Uterus (tissue), 3 donors: ENCODE measurements at regions not wholly inside any gene's neighbourhood (a gene's known extent, or its start where the extent isn't known, plus 50 kb on each side); places are given as distances from the start of the nearest gene placed in this dataset.
"Not testable (repeated sequence)": the region's sequence is repeated elsewhere in the genome, so short reads cannot be mapped to it uniquely, and the experiment has no call there.

Experiments
- DNase-seq, 2 donors: peaks; one replicate each; pipeline ENCODE4 v3.0.0-alpha.2; 2019 to 2020
- H3K27ac ChIP-seq, 2 donors: fragments of 200-600 bp; sonication (generic); 1 replicate in 1 of 2; 2 replicates in 1 of 2; pipeline ENCODE4 v1.5.1; 2016 to 2018
- H3K27me3 ChIP-seq, 2 donors: fragments of 200-600 bp; sonication (generic); one replicate each; pipeline ENCODE4 v1.5.1; 2018 to 2019; ENCODE audit warnings: control low read depth in 1 of 2
- H3K36me3 ChIP-seq, 2 donors: fragments of 200-600 bp; sonication (generic); one replicate each; pipeline ENCODE4 v1.5.1; 2019; ENCODE audit warnings: control low read depth in 1 of 2
- H3K4me1 ChIP-seq, 2 donors: fragments of 200-600 bp; sonication (generic); one replicate each; pipeline ENCODE4 v1.5.1; 2018 to 2019; ENCODE audit warnings: control low read depth in 1 of 2
- H3K4me3 ChIP-seq, 2 donors: fragments of 200-600 bp; sonication (generic); 1 replicate in 1 of 2; 2 replicates in 1 of 2; pipeline ENCODE4 v1.5.1; 2018 to 2019; ENCODE audit warnings: mild to moderate bottlenecking in 1 of 2
- H3K9me3 ChIP-seq, 2 donors: fragments of 200-600 bp; sonication (generic); one replicate each; pipeline ENCODE4 v1.5.1; 2019; ENCODE audit warnings: control low read depth in 1 of 2
- CTCF ChIP-seq, 4 experiments: fragments of 200-600 bp in 2 of 4; fragments of 450-650 bp in 2 of 4; sonication (generic) in 2 of 4; IDR thresholded peaks; one replicate each; pipeline ENCODE4 v1.5.1; 2016 to 2019; ENCODE audit warnings: antibody characterized with exemption in 4 of 4, mild to moderate bottlenecking in 2 of 4, moderate library complexity in 1 of 4
- POLR2A ChIP-seq, 2 donors: fragments of 450-650 bp; IDR thresholded peaks; one replicate each; pipeline ENCODE4 v1.6.1; 2016; ENCODE audit warnings: antibody characterized with exemption in 2 of 2, mild to moderate bottlenecking in 1 of 2, moderate library complexity in 1 of 2
- intact Hi-C: fragments of 100-400 bp; cut with DNase I; formaldehyde crosslinking; loops from one replicate; pipeline ENCODE4 v1.15.1; 2023; ENCODE audit warnings: low total_unique reads
- donor health status: DM: yes; HTN: yes; CAD: no.

GRCh38 chr6:154623391-154623790 lies 109.8 kb upstream of the SCAF8 start:
- Histone ChIP-seq H3K27me3 (no peaks in the 10 kb centered on the region), H3K36me3 (no peaks in the 10 kb centered on the region), H3K9me3 (no peaks in the 10 kb centered on the region), H3K4me3 (no peak overlapping the region), H3K27ac (no peak overlapping the region), H3K4me1 (no peaks in the 10 kb centered on the region)
- no peak for TF ChIP-seq CTCF (IDR thresholded peaks at IDR 0.05)
- no peak for TF ChIP-seq POLR2A (IDR thresholded peaks at IDR 0.05)
- DNase-seq = no peak
- intact Hi-C loops = no loop called here

DNA sequence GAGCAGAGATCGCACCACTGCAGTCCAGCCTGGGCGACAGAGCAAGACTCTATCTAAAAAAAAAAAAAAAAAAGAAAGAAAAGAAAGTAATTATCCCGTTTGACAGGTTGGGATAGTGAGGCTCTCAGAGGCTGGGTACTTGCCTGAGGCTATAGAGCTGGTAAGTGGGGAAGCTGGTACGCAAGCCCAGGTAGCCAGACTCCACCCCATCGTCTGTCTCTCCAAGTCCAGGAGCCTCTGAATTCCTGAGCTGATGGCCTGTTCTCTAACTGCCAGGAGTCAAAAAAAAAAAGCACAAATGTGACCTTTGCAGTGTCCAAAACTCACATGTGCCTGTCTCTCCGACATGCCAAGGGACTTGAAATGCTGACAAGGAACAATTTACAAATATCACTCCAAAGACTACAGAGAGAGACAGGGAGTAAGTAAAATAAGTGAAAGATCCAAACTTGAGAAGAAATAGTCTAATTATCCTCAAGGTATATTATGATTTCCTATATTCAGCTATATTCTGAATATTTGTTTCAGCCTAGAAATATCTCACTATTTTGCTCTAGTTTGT lies 109.1 kb upstream of the SCAF8 start:
- H3K27ac ChIP-seq = no peak overlapping the region
- no peaks in the 10 kb centered on the region for H3K4me1 ChIP-seq
- no peaks in the 10 kb centered on the region for H3K9me3 ChIP-seq
- H3K27me3 ChIP-seq = no peaks in the 10 kb centered on the region
- no peak for TF ChIP-seq POLR2A (IDR thresholded peaks at IDR 0.05)
- no peak for TF ChIP-seq CTCF (IDR thresholded peaks at IDR 0.05)
- no peak for DNase-seq
- no peak overlapping the region for H3K4me3 ChIP-seq
- H3K36me3 ChIP-seq = no peaks in the 10 kb centered on the region
- intact Hi-C loops = no loop called here

DNA sequence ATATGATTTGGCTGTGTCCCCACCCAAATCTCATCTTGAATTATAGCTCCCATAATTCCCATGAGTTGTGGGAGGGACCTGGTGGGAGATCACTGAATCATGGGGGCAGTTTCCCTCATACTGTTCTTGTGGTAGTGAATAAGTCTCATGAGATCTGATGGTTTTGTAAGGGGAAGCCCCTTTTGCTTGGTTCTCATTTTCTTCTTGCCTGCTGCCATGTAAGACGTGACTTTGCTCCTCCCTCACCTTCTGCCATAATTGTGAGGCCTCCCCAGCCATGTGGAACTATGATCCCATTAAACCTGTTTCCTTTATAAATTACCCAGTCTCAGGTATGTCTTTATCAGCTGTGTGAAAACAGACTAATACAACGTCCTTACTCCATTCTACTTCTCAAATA lies 108.5 kb upstream of the SCAF8 start:
- H3K4me1 ChIP-seq, intact Hi-C loops, H3K4me3 ChIP-seq, H3K9me3 ChIP-seq, H3K27me3 ChIP-seq, H3K36me3 ChIP-seq, H3K27ac ChIP-seq, DNase-seq: not testable (repeated sequence)

DNA sequence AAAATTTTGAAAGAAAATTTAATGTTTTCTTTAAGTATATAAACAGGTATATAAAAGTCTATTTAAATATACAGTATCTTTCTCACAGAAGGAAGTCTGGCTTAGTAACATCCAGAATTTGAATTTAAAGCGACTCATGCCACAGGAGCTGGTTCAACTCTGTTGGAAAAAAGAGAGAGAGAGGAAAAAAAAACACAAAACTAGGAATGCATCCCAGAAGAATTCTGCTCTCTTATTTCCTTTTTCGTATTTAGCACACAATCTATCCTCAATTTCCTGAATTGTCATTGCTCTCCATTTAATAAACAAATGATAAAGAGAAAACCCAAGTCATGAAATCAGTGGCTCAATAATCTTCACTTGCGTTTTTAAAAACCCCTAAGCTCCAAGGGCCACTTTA lies 107.5 kb upstream of the SCAF8 start:
- H3K9me3 ChIP-seq = no peaks in the 10 kb centered on the region
- no peak for TF ChIP-seq CTCF (IDR thresholded peaks at IDR 0.05)
- TF ChIP-seq POLR2A (IDR thresholded peaks at IDR 0.05) = no peak
- H3K27me3 ChIP-seq = no peaks in the 10 kb centered on the region
- H3K4me1 ChIP-seq = no peaks in the 10 kb centered on the region
- H3K4me3 ChIP-seq = no peak overlapping the region
- DNase-seq = no peak
- no peak overlapping the region for H3K27ac ChIP-seq
- H3K36me3 ChIP-seq = no peaks in the 10 kb centered on the region
- intact Hi-C loops = no loop called here

GRCh38 chr6:154629127-154629526 lies 104.1 kb upstream of the SCAF8 start:
- Histone ChIP-seq H3K9me3 (no peaks in the 10 kb centered on the region), H3K36me3 (no peaks in the 10 kb centered on the region), H3K4me3 (no peak overlapping the region), H3K4me1 (no peaks in the 10 kb centered on the region), H3K27me3 (no peaks in the 10 kb centered on the region), H3K27ac (no peak overlapping the region)
- TF ChIP-seq POLR2A (IDR thresholded peaks at IDR 0.05) (no peak), CTCF (IDR thresholded peaks at IDR 0.05) (no peak)
- intact Hi-C loops = no loop called here
- DNase-seq = no peak

DNA sequence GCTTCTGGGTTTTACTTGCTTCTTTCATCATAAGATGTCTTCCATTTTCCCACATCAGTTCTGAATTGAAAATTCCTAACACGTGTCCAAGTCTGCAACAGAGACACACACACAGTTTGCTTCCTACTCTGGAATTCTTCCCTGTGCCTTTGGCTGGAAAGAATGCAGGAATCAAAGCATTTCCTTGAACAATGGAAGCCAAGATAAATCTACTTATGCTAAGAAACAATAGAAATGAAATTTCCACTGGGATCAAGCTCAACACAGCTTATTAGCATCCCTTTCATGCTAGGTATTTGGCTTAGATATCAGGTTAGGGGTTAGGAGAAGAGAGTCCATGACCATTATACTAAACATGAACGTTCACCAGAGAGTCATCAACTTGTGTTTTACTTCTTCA lies 101.1 kb upstream of the SCAF8 start:
- intact Hi-C loops = no loop called here
- Histone ChIP-seq H3K36me3 (no peaks in the 10 kb centered on the region), H3K4me3 (no peak overlapping the region), H3K27me3 (no peaks in the 10 kb centered on the region), H3K27ac (no peak overlapping the region), H3K9me3 (no peaks in the 10 kb centered on the region), H3K4me1 (no peaks in the 10 kb centered on the region)
- TF ChIP-seq POLR2A (IDR thresholded peaks at IDR 0.05) (no peak), CTCF (IDR thresholded peaks at IDR 0.05) (no peak)
- no peak for DNase-seq
